Tibial nerve (tissue), 4 donors: ENCODE measurements at regions not wholly inside any gene's neighbourhood (a gene's known extent, or its start where the extent isn't known, plus 50 kb on each side); places are given as distances from the start of the nearest gene placed in this dataset.

Source experiments
- DNase-seq, 2 donors: peaks; one replicate each; pipeline ENCODE4 v3.0.0-alpha.2; 2019; ENCODE audit warnings: low spot score in 2 of 2
- H3K27ac ChIP-seq, 4 donors: fragments of 200-600 bp; sonication (generic) in 3 of 4; one replicate each; pipeline ENCODE4 v1.5.1; 2017 to 2019; ENCODE audit warnings: mild to moderate bottlenecking in 1 of 4
- H3K27me3 ChIP-seq, 2 donors: fragments of 200-600 bp; sonication (generic) in 1 of 2; one replicate each; pipeline versions ENCODE4 v1.5.1 to v1.6.0; 2017 to 2019
- H3K36me3 ChIP-seq, 3 donors: fragments of 200-600 bp; sonication (generic); one replicate each; pipeline ENCODE4 v1.5.1; 2018 to 2019
- H3K4me1 ChIP-seq, 4 donors: fragments of 200-600 bp; sonication (generic) in 3 of 4; one replicate each; pipeline ENCODE4 v1.5.1; 2017 to 2019
- H3K4me3 ChIP-seq, 4 donors: fragments of 200-600 bp; sonication (generic) in 3 of 4; one replicate each; pipeline ENCODE4 v1.5.1; 2017 to 2019; ENCODE audit warnings: mild to moderate bottlenecking in 1 of 4, moderate library complexity in 1 of 4
- H3K9me3 ChIP-seq, 4 donors: fragments of 200-600 bp; sonication (generic) in 3 of 4; one replicate each; pipeline ENCODE4 v1.5.1; 2017 to 2019
- CTCF ChIP-seq, 5 experiments: fragments of 200-600 bp in 3 of 5; fragments of 450-650 bp in 2 of 5; sonication (generic) in 3 of 5; IDR thresholded peaks; one replicate each; pipeline ENCODE4 v1.5.1; 2016 to 2019; ENCODE audit warnings: antibody characterized with exemption in 5 of 5, mild to moderate bottlenecking in 3 of 5, moderate library complexity in 2 of 5
- EP300 ChIP-seq, 2 donors: sonication (generic); formaldehyde crosslinking; IDR thresholded peaks; one replicate each; pipeline ENCODE4 v1.6.1; 2017; ENCODE audit warnings: antibody characterized with exemption in 2 of 2, mild to moderate bottlenecking in 1 of 2
- POLR2A ChIP-seq, 2 donors: fragments of 450-650 bp; IDR thresholded peaks; one replicate each; pipeline ENCODE4 v1.6.1; 2017; ENCODE audit warnings: antibody characterized with exemption in 2 of 2, mild to moderate bottlenecking in 2 of 2, moderate library complexity in 2 of 2
- WGBS, 2 donors: methylation state at CpG; one replicate each; pipeline ENCODE4 v1.1.5; 2018; 5-methylcytosine and 5-hydroxymethylcytosine counted together

GRCh38 chr4:137468836-137469235 lies 63.5 kb downstream of the PCDH18 start:
- no peak overlapping the region for H3K27ac ChIP-seq
- H3K4me1 ChIP-seq = no peaks in the 10 kb centered on the region
- H3K36me3 ChIP-seq = no peaks in the 10 kb centered on the region
- DNase-seq = no peak
- H3K27me3 ChIP-seq = no peaks in the 10 kb centered on the region
- peaks cover 0 to 9% (median 0%) of the 10 kb centered on the region in 4 donors for H3K9me3 ChIP-seq
- WGBS, 2 donors = 90 to 95% methylated on average over 3 of the region's 3 CpGs
- TF ChIP-seq POLR2A (IDR thresholded peaks at IDR 0.05) (no peak), EP300 (IDR thresholded peaks at IDR 0.05) (no peak)
- no peak overlapping the region for H3K4me3 ChIP-seq

GRCh38 chr4:137467537-137467936 lies 64.8 kb downstream of the PCDH18 start:
- H3K27me3 ChIP-seq = no peaks in the 10 kb centered on the region
- no peaks in the 10 kb centered on the region for H3K36me3 ChIP-seq
- DNase-seq = no peak
- H3K9me3 ChIP-seq = peaks cover 0 to 9% (median 0%) of the 10 kb centered on the region in 4 donors
- TF ChIP-seq EP300 (IDR thresholded peaks at IDR 0.05) (no peak), POLR2A (IDR thresholded peaks at IDR 0.05) (no peak)
- H3K4me1 ChIP-seq = no peaks in the 10 kb centered on the region
- H3K4me3 ChIP-seq = no peak overlapping the region
- no peak overlapping the region for H3K27ac ChIP-seq

GRCh38 chr4:137463377-137464003 lies 68.8 kb downstream of the PCDH18 start:
- Histone ChIP-seq H3K36me3 (no peaks in the 10 kb centered on the region), H3K27me3 (no peaks in the 10 kb centered on the region), H3K4me1 (no peaks in the 10 kb centered on the region), H3K27ac (no peak overlapping the region), H3K9me3 (peaks cover 0 to 9% (median 0%) of the 10 kb centered on the region in 4 donors), H3K4me3 (no peak overlapping the region)
- WGBS, 2 donors = 80 to 92% methylated on average over 1 of the region's 1 CpG
- no peak for DNase-seq
- no peak for TF ChIP-seq CTCF (IDR thresholded peaks at IDR 0.05)
- TF ChIP-seq POLR2A (IDR thresholded peaks at IDR 0.05) = no peak
- no peak for TF ChIP-seq EP300 (IDR thresholded peaks at IDR 0.05)

- Histone ChIP-seq H3K9me3 (no peaks in the 10 kb centered on the region), H3K36me3 (no peaks in the 10 kb centered on the region), H3K4me1 (no peaks in the 10 kb centered on the region), H3K4me3 (no peak overlapping the region), H3K27me3 (no peaks in the 10 kb centered on the region), H3K27ac (no peak overlapping the region)
- whole genome bisulfite sequencing, 2 donors = 85% methylated on average over 5 of the region's 5 CpGs
- no peak for TF ChIP-seq EP300 (IDR thresholded peaks at IDR 0.05)
- TF ChIP-seq CTCF (IDR thresholded peaks at IDR 0.05) = no peak
- TF ChIP-seq POLR2A (IDR thresholded peaks at IDR 0.05) = no peak
- DNase-seq = no peak
Observed at GRCh38 chr4:137455647-137456321, 76.5 kb downstream of the PCDH18 start.

GRCh38 chr4:137454767-137455166 lies 77.5 kb downstream of the PCDH18 start:
- TF ChIP-seq POLR2A (IDR thresholded peaks at IDR 0.05) = no peak
- no peak for TF ChIP-seq CTCF (IDR thresholded peaks at IDR 0.05)
- Histone ChIP-seq H3K27me3 (no peaks in the 10 kb centered on the region), H3K27ac (no peak overlapping the region), H3K4me1 (no peaks in the 10 kb centered on the region), H3K4me3 (no peak overlapping the region), H3K9me3 (no peaks in the 10 kb centered on the region), H3K36me3 (no peaks in the 10 kb centered on the region)
- DNase-seq = no peak

GRCh38 chr4:137452799-137453198 lies 79.5 kb downstream of the PCDH18 start:
- H3K4me3 ChIP-seq = no peak overlapping the region
- H3K27ac ChIP-seq = no peak overlapping the region
- no peaks in the 10 kb centered on the region for H3K27me3 ChIP-seq
- 96 to 100% methylated on average over 1 of the region's 1 CpG for WGBS, 2 donors
- no peaks in the 10 kb centered on the region for H3K4me1 ChIP-seq
- no peak for DNase-seq
- no peaks in the 10 kb centered on the region for H3K9me3 ChIP-seq
- no peaks in the 10 kb centered on the region for H3K36me3 ChIP-seq
- TF ChIP-seq POLR2A (IDR thresholded peaks at IDR 0.05) (no peak), EP300 (IDR thresholded peaks at IDR 0.05) (no peak), CTCF (IDR thresholded peaks at IDR 0.05) (no peak)
